ENCODE measurements at regions not wholly inside any gene's neighbourhood (a gene's known extent, or its start where the extent isn't known, plus 50 kb on each side); places are given as distances from the start of the nearest gene placed in this dataset.
"Not testable (repeated sequence)": the region's sequence is repeated elsewhere in the genome, so short reads cannot be mapped to it uniquely, and the experiment has no call there.

DNA sequence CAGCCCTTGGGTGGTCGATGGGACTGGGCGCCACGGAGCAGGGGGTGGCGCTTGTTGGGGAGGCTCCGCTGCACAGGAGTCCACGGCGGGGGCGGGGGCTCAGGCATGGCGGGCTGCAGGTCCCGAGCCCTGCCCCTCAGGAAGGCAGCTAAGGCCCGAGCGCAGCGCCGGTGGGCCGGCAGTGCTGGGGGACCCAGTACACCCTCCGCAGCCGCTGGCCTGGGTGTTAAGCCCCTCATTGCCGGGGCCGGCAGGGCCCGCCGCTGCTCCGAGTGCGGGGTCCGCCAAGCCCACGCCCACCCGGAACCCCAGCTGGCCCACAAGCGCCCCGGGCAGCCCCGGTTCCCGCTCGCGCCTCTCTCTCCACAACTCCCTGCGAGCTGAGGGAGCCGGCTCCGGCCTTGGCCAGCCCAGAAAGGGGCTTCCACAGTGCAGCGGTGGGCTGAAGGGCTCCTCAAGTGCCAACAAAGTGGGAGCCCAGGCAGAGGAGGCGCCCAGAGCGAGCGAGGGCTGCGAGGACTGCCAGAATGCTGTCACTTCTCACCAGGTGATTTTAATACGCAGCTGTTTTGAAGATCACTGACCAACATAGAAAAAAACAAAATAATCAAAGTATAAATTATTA lies 66.1 kb upstream of the NDST4 start:
- DNase-seq = not testable (repeated sequence)

DNA sequence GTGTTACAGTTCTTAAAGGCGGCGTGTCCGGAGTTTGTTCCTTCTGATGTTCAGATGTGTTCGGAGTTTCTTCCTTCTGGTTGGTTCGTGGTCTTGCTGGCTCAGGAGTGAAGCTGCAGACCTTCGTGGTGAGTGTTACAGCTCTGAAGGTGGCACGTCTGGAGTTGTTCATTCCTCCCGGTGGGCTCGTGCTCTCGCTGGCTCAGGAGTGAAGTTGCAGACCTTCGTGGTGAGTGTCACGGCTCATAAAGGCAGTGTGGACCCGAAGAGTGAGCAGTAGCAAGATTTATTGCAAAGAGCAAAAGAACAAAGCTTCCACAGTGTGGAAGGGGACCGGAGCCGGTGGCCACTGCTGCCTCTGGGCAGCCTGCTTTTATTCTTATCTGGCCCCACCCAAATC lies 65.3 kb upstream of the NDST4 start:
- DNase-seq = not testable (repeated sequence)

DNA sequence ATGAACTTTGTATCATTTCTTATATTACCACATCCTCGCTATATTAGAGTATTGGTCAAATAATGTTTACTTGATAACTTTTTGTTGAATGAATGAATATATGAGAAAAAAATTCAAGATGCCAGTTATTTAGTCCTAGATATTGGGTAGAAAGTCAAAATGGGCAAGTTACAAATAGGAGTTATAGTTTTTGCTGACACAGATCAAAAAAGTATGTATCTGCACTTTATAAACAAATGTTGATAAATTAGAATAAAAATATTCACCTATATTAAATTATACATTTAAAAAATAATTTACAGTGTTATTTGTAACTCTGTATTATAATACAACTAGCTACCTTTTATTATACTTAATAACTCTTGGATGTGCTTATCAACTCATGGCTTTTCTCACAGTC lies 57.8 kb upstream of the NDST4 start:
- no peak for DNase-seq

DNA sequence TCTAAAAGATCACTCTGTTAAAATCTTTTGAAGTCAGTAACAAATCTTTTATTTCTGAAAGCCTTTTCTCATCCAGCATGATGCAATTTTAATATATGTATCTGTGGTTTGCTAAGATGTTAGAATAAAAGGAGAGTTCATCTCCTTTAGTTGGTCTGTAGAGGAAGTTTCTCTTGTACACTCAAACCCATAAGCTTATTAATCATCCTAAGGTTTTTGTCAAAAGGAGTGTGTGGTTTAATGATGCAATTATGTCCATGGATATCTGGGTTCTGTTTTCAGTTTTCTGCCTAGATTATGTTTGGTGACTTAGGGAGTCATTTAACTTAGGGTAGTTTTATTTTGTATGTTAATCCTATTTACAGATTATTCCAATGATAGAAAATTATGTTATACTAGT lies 52.1 kb upstream of the NDST4 start:
- no peak for DNase-seq

Data from NCI-H187 (cell line).